Spleen (tissue), 3 donors: ENCODE measurements at regions not wholly inside any gene's neighbourhood (a gene's known extent, or its start where the extent isn't known, plus 50 kb on each side); places are given as distances from the start of the nearest gene placed in this dataset.

Source experiments
- POLR2A ChIP-seq, 3 donors: fragments of 450-650 bp; IDR thresholded peaks; one replicate each; pipeline ENCODE4 v1.5.1; 2017; ENCODE audit warnings: antibody characterized with exemption in 3 of 3, mild to moderate bottlenecking in 1 of 3
- POLR2AphosphoS5 ChIP-seq, 3 donors: sonication (generic); formaldehyde crosslinking; IDR thresholded peaks; one replicate each; pipeline ENCODE4 v1.5.1; 2017; ENCODE audit warnings: antibody characterized with exemption in 3 of 3

DNA sequence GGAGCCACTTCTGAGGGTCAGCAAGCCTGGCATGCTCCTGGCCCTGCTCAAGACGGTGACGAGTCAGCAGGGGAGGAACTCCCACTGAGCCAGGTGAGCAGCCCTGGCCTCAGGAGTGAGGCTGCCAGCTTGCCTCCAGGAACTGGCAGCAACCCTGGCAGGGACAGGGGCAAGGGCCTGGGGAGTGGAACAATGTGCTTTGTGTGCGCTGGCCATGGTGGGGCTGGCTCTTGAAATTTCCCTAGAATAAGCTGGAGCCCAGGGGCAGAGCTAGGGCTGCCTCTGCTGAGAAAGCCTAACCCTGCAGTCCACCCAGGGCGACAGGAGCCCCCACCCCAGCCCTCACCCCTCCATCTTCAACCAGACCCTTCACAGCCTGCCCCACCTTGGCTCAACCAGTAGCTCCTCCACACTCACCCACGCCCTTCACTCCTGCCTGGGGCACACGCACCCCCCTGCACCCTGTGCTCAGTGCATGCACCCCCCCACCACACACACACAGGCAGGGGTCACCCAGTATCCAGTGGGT lies 88.0 kb downstream of the MRPL14 start:
- no peak for TF ChIP-seq POLR2A (IDR thresholded peaks at IDR 0.05)
- no peak for TF ChIP-seq POLR2AphosphoS5 (IDR thresholded peaks at IDR 0.05)
